GM21526 (cell line): ENCODE measurements at regions not wholly inside any gene's neighbourhood (a gene's known extent, or its start where the extent isn't known, plus 50 kb on each side); places are given as distances from the start of the nearest gene placed in this dataset.
"Not testable (repeated sequence)": the region's sequence is repeated elsewhere in the genome, so short reads cannot be mapped to it uniquely, and the experiment has no call there.

Experiments
- ATAC-seq: cut with Tn5 transposase; IDR thresholded peaks from one replicate; pipeline ENCODE4 v1.9.1; 2021; ENCODE audit warnings: moderate library complexity; ENCODE audit not compliant: unreplicated experiment, low FRiP score

- ATAC-seq: no peak
These were observed 60.4 kb upstream of the PDHA2 start for GRCh38 chr4:95779447-95779846.

DNA sequence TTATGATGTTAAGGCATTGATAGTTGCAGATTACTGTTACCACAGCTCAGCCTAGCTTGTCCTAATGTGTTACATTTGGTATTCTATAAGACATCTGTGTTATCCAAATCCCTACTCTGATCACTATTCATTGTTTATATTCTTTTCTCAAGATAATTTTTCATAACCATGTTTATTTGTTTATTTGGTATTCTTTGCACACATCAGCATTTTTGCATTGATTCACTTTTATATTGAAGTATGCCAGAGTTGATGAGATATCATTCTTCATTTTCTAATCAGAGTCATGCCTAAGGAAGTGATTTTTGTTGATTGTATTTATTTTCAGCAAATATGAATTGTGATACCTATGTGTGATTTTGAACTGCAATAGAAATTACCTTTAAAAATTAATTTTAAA lies 61.2 kb upstream of the PDHA2 start:
- no peak for ATAC-seq

- ATAC-seq: not testable (repeated sequence)
These were observed 69.3 kb upstream of the PDHA2 start for GRCh38 chr4:95770605-95771004.

DNA sequence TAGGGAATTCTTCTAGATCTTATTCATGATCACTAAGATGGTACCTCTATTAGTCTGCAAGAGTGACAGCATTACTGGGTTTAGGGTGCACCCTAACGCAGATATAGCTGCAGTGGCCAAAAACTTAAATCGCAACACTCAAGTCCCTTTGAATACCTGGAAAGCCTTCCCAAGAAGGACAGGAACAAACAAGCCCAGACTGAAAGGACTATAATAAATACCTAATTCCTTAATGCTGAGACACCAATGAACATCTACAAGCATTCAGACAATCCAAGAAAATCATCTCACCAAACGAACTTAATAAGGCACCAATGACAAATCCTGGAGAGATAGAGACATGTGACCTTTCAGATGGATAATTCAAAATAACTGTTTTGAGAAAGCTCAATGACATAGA lies 74.9 kb upstream of the PDHA2 start:
- no peak for ATAC-seq

DNA sequence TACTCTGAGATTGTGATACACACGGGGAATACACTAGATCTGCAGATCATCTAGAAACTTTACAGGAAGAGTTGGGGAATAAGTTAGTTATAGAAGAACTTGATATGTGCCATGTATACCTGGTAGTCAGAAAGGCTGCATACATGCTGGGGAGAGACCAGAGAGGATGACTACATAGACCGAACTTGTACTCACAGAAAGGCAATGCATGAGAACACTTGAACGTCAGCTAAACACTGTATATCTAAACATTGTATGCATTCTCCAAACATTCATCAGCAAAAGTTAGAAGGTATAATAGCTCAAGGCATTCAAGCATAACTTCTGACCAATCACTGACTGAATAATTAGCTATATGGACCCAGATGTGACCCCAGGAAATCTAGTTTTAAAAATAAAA lies 78.0 kb upstream of the PDHA2 start:
- no peak for ATAC-seq

DNA sequence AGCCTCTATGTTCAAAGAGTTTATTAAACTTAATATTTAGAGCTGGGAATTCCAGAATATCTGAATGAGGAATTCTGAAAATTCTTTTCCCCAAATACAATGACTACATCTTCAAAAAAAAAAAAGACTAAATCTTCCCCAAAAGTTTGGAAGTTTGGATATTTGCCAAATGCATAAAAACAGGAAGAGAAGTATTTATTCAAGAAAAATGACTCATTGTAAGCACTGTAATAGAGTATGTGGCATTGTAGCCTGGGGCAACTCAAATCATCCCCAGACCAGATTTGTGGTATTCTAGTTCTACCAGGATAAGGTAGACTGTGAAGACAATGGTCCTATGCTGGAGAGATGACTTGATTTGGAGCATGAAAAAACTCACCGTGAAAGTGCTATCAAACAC lies 78.5 kb upstream of the PDHA2 start:
- no peak for ATAC-seq

DNA sequence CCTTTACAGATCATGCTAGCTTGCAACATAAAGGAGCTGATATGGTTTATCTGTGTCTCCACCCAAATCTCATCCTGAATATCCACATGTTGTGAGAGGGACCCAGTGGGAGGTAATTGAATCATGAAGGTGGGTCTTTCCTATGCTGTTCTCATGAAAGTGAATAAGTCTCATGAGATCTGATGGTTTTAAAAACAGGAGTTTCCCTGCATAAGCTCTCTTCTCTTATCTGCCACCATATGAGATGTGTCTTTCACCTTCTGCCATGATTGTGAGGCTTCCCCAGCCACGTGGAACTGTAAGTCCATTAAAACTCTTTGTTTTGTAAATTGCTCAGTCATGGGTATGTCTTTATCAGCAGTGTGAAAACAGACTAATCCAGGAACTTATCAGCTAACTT lies 79.2 kb upstream of the PDHA2 start:
- ATAC-seq: not testable (repeated sequence)

GRCh38 chr4:95758001-95758400 lies 81.9 kb upstream of the PDHA2 start:
- no peak for ATAC-seq

GRCh38 chr4:95754667-95755066 lies 85.2 kb upstream of the PDHA2 start:
- no peak for ATAC-seq

DNA sequence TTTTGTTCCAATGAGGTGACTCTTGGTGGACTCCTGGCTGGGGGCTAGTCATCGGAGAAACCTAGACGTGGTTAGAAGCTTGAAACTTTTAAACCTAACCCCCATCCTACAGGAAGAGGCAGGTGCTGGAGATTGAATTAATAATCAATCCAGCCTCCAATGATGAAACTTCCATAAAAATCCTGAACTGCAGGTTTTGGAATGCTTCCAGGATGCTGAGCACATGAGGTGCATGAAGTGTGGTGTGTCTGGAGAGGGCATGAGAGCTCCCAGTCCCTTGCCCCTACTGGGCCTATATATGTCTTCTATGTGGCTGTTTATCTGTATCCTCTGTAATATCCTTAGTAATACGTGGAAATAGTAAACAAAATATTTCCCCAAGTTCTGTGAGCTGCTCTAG lies 90.7 kb upstream of the PDHA2 start:
- ATAC-seq: no peak

DNA sequence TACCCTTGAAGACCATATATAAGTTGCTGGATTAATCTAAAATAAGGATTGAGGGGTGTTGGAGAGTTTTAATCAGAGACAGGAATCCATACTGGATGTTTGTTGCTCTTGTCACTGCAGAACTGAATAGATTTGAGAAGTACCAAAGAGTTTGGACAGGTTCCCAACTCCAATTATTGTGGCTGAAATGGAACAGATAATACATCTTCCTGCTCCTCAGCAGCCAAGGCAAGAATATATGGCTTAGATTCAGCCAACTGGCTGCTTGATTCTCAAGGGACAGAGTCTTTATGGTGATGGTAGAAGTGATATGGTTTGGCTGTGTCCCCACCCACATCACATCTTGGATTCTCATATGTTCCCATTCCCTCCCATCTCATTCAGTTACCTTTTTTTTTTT lies 97.0 kb upstream of the PDHA2 start:
- ATAC-seq: no peak

DNA sequence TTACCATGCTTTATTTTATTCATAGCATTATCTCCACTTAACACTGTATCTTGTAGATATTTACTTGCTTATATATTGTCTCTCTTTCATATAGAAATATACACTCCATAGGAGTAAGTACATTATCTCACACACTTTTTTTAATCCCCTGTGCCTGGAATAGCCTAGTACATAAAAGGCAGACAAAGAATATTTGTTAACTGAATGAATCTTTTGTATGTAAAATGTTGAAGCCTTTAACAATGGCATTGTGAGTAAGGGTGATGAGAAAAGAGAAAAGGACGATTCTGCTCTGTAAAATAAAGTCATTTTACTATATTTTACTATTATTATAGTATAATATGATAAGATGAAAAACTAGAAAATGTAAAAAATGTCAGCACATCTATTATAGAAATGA lies 97.7 kb upstream of the PDHA2 start:
- no peak for ATAC-seq

GRCh38 chr4:95732061-95732460 lies 107.8 kb upstream of the PDHA2 start:
- no peak for ATAC-seq

DNA sequence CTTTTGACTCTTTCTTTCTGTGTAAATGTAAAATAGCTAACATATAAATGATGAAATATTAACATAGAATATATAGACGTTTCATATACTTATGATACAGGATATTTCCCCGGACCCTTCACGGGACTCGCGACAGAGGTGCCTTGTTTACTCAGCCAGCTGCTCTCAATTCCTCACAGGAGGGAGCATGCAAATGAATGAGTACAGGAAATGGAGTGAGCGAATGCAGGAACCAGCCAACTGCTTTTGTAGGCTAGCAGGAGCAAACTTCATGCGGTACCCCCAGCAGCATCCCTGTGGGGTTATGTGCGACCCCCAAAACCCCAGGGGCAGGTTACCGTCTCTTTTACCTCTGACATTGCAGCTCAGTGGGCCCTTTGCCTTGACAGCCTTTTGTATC lies 110.3 kb upstream of the PDHA2 start:
- no peak for ATAC-seq

GRCh38 chr4:95728145-95728544 lies 111.7 kb upstream of the PDHA2 start:
- no peak for ATAC-seq

DNA sequence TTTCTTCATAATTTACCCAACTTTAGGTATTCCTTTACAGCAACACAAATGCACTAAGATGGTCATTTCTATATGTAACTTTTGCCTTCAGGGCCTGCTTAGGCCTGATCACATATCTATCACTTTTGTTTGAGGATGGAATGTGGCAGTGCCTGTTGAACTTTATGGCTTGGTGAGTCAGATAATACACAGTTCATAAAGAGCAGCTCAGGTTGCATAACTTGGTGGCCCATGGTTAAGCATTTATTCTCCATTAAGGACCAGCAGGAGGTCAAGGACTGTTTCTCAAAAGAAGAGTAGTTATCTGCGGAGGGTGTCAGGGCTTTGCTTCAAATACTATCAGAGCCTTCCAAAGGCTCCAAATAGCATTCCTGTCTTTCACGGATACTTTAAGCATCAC lies 124.1 kb upstream of the PDHA2 start:
- ATAC-seq: no peak

DNA sequence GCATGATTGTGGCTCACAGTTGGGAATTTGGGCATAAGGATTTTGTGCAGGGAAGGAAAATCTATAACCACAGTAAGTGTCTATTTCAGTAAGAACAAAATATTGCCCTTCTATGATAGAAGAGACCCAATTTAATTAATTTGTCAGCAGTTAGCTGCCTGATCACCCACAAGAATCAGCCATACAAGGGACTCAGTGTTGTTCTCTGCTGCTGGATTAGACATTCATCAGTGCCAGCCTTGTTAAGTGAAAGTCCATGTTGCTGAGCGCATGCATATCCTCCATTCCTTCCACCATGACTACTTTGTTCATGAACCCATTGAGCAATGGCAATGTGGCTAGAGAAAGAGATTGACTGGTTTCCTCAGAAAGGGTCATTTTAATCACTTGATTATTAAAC lies 125.3 kb upstream of the PDHA2 start:
- ATAC-seq: no peak

DNA sequence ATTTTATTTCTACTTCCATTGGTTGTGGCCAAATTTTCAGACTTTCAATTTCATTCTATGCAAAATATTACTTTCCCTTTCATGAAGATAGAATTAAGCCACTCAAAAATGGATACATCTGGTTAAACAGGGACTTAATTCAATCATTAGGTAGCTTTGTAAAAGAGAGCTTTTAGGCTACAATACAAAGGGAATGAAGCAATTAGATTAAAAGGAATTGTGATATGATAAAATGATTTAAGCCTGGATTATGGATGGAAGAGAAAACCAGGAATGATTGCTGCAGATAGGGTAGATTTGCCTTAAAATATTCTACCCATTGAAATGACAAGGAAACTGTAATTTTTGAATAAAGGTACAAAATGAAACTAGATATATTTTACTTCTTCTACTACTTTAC lies 134.6 kb upstream of the PDHA2 start:
- ATAC-seq: no peak

- no peak for ATAC-seq
These were observed 138.3 kb upstream of the PDHA2 start for GRCh38 chr4:95701500-95702170.

- no peak for ATAC-seq
These were observed 145.5 kb upstream of the PDHA2 start for GRCh38 chr4:95694411-95694810.

GRCh38 chr4:95693594-95693993 lies 144.8 kb upstream of the UNC5C start:
- ATAC-seq: no peak

- ATAC-seq: no peak
These were observed 127.4 kb upstream of the UNC5C start for GRCh38 chr4:95676190-95676589.

DNA sequence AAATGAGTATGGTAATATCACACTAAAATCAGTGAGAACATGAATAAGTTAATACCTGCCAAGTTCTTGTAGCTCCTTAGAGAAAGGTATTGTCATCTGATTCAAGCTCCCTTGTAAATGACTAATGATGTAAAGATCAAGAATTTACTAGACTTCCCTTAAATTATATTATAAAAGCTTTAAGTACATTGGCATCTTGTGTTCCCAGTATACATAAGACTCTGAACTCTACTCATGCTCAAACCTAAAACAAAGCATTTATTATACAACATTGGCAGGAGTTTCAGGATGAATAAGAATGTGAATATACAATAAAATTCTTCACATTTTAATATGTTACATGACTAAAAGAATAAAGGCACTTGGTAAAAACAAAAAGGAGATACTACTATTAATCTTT lies 126.8 kb upstream of the UNC5C start:
- no peak for ATAC-seq
